GM18502 (cell line): ENCODE measurements at regions not wholly inside any gene's neighbourhood (a gene's known extent, or its start where the extent isn't known, plus 50 kb on each side); places are given as distances from the start of the nearest gene placed in this dataset.

ENCODE experiments used
- ATAC-seq: cut with Tn5 transposase; IDR thresholded peaks from one replicate; pipeline ENCODE4 v1.9.1; 2021; ENCODE audit warnings: mild to moderate bottlenecking; ENCODE audit not compliant: unreplicated experiment, poor library complexity

DNA sequence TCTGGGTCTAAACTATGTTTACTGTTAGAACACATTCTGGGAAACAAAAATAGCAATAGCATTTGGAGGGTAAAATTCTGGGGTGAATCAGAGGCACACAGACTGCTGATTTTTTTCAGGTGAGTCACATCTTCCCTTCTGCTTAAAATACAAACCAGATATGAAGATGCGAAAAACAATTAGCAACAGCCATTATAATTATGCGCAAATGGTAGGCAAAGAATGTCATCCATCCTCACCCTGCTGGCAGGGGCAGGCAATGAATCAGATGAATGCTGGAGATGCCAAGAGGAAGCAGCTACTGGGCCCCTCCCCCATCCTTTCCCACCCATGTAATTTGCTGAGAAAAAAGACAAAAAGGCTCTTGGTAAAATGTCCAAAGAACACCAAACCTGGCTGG, 282.9 kb downstream of the KLF5 start:
- ATAC-seq, result no peak

DNA sequence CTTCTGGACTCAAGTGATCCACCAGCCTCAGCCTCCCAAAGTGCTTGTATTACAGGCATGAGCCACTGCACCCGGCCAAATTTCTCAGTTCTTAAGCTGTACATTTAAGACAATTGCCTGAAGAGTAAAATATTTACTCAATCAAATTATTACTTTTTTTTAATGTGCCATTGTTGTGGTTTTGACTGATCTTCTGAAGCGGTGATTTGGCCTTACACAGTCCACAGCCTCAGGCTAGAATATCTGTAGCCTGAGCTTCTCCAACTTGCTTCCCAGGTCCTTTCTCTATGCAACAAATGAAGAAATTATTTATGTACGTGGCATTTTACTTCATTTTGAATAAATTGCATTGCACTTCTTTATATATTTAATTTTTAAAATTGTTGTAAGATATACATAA, 281.3 kb downstream of the KLF5 start:
- ATAC-seq, result no peak

GRCh38 chr13:73339086-73339485, 280.3 kb downstream of the KLF5 start:
- no peak for ATAC-seq

DNA sequence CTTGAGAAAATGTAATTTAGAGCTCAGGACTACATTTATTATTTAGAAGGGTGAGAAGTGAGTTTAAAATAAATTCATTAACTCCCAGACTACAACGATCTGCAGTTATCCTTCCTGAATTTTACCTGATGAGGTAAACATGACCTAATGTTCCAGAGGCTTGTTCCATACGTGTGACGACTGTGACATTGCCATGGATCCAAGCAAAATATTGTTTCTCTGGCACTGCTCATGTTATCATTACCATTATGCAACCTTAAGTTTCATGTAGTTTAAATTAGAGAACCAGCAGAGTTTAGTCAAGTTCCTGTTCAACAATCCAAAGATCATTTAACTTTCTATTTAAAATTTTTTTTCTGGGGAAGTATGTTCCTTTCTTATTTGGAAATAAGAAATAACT, 279.6 kb downstream of the KLF5 start:
- ATAC-seq, result no peak

DNA sequence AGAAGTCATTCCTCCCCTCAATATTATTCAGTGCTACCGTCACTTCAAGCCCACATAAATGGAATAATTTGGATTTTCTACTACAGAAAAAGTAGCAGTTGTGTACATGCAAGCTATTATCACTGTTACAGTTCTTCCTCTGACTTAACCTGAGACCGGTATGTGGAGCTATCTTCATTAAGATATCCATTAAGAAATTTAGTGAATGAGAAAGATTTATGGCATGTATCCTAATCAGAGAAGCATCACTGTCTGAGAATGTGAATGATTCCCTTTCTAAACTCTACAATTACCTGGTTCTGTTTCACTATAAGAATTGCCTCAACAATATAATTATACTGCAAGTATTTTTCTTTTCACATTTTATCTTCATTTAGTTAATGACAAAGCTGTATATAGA, 278.7 kb downstream of the KLF5 start:
- no peak for ATAC-seq

DNA sequence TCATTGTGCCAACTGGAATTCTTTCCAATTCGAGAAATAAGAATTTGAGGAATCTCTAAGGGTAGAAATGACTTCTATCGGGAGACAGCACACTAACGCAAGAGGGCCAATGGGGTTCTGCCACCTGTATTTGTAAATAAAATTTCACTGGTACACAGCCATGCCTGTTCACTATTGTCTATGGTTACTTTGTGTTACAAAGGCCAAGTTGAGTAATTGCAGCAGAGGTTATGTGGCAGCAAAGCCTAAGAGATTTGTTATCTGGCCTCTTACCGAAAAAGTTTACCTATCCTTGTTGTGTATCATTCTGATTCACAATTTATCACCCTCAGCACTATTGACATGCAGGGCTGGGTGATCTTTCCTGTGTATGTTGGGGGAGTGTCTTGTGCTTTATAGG, 278.0 kb downstream of the KLF5 start:
- no peak for ATAC-seq

DNA sequence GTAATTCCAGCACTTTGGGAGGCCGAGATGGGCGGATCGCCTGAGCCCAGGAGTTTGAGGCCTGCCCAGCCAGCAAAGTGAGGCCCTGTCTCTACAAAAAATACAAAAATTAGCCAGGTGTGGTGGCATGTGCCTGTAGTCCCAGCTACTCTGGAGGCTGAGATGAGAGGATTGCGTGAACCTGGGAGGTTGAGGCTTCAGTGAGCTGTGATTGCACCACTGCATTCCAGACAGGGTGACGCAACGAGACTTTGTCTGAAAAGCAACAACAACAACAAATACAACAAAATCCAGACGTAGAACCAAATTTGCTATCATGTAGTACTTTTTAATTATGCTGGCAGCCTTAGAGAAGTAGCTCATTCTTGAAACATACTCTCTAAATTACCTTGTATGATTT, 277.1 kb downstream of the KLF5 start:
- ATAC-seq, result no peak

DNA sequence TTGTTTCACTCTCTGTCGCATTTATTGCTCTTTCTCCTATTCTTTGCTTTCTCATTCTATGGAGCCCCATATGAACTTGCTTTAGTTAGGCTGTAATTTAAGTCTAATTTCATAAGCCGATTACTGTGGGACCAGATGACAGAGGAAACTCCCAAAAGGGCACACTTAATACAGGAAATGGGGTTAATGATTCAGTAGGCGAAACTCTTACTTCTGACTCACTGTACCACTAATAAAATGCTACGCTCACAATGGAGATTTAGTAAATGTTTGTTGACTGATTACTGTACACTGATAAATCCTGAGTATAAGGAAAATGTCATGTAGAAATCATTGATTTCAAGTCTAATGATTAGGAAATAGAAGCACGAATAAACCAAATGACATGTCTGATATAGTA, 276.4 kb downstream of the KLF5 start:
- ATAC-seq, result peak; percentile 86

- no peak for ATAC-seq
These were observed 275.6 kb downstream of the KLF5 start for GRCh38 chr13:73334445-73334844.

GRCh38 chr13:73331556-73331955, 272.8 kb downstream of the KLF5 start:
- ATAC-seq, result no peak

DNA sequence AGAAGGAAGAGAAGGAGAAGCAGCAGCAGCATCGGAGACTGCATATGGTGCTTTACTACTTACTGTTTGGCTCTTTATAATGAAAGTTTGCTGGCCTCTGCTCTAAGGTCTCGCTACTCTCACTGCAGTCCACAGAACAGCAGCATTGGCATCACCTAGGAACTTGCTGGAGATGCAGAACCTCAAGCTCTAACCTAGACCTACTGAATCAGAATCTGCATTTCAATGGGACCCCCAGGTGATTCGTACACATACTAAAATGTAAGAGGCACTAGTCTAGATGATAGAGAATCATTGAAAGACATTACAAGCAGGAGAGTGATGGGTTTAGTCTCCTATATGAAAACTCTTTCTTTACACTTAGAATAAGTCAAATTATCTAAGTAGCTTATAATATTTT, 270.6 kb downstream of the KLF5 start:
- ATAC-seq, result no peak

GRCh38 chr13:73327579-73327978, 268.8 kb downstream of the KLF5 start:
- ATAC-seq, result no peak

DNA sequence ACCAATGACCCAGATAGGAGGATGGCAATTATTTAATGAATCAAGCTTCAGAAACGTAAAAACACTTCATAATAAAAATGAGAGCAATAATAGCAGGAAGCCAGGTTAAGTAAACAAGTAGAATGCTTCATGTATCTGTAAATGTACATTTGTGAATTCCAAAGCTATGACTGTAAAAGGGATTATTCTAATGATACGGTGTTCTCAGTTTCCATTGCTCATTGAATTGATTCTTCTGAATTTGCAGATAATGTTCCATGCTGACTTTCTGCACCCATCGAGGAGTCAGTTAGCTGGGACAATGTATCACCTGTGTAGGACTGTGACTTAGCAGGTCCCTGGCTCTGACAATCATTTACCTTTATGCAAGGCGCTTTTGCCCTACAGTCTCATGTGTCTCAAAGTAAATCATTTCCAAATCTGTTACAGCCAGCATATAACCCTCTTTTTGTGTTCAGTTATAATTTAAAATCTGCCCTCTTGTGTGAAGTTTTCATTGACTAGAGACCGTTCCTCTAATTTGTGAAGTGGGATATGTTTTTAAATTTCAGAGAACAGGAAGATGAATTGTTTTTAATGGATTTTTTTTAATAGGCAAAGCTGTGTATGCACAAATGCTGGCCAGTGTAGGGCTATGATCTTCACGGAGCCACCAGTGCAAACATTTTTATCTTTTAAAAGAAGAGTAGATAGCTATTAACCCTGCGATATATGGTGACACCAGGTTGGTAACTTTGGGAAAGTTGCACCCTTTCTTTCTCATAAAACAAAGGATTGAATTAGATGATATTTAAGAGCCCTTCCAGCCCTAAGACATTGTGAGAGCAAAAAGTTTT, 267.1 kb downstream of the KLF5 start:
- no peak for ATAC-seq

GRCh38 chr13:73324842-73325722, 266.3 kb downstream of the KLF5 start:
- ATAC-seq, result no peak

- ATAC-seq, result no peak
These were observed 264.8 kb downstream of the KLF5 start for GRCh38 chr13:73323615-73324014.

DNA sequence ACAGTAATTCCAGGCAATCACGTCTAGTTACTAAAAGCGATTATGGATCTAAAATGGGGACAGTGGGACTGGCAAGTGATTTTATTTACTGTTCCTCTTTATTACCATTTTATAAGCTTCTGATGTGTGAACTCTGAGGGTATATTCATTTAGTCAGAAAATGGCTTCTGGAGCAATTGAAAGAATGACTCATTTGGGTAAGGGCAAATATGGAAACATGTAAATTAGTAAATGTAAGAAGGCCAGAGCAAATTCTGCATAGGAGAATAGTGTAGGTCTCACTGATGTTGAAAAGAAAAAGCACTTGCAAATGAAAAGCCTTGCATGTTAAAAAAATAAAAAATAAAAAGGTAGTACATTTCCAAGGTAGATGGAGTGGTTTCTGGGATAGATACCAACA, 262.2 kb downstream of the KLF5 start:
- ATAC-seq, result peak; percentile 54

DNA sequence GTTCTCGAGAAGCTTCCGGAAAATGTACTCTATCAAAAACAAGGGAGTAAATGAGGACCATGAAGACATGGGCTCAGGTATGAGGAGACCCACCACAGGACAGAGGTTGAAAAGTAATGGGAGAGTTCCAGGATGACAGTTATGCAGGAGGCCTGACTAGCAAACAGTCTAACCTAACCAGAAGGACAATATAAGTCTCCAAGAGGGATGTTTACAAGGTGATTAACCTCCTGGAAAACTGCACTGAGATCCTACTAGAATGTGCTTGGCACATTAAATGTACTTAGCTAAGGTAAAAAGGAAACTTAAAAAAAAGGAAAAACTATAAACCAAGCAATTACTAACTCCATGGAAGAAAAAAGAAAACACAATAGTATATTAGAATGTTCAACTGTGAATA, 258.3 kb downstream of the KLF5 start:
- no peak for ATAC-seq

GRCh38 chr13:73310366-73310765, 251.6 kb downstream of the KLF5 start:
- ATAC-seq, result no peak

GRCh38 chr13:73307481-73307880, 248.7 kb downstream of the KLF5 start:
- no peak for ATAC-seq

DNA sequence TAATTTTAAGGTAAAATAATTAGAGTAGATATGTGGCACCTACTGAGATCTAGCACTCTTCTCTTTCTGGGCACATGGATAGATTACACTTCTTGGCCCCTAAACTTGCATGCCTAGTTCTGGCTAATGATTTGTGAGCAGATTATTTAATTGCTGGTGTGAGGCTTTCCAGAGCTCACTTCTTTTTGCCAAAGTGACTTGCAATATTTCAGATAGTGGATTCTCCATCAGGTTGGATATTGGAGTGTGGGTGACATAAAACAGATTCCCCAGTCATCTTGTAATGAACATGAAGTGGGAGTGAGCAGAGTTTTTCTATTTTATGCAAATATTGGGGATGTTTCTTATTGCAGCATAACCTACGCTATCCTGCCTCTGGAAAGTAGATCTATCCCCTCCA, 247.9 kb downstream of the KLF5 start:
- no peak for ATAC-seq

DNA sequence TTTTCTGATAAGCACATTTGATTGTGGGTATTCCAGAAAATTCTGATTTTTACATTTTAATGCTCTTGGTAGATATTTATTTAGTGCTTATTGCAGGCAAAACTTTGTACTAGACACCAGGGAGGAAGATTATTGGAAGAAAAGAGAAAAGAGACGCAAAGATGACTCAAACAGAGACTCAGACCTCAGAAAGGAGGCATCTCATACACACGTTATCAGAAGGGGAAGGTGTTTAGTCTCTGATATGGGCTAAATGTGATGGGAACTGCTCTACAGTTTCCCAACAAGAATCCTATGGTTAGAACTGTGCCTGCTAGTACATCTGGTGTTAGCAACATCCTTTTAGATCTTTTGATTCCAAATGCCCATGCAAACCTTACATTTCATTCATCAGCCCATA, 245.6 kb downstream of the KLF5 start:
- no peak for ATAC-seq

DNA sequence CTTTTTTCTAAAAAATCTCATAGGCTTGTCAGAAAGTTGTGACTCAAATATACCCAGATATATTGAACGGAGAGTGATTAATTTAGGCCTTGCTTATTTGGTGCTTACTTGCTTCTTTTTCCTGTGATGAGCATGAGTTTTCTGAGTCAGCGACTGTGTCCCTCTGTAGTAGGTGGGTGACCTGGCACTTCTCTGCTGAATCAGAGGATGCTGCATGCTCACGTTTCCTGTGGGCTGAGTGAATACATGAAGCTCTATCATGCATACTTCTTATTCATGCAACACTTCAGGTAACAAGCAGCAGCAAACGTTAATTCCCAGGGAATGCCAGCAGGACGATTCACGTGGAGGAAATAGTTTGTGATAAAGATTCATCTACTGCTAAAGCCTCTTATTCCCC, 245.0 kb downstream of the KLF5 start:
- ATAC-seq, result no peak
